Retinal pigment epithelial cell (primary cell): ENCODE measurements at regions not wholly inside any gene's neighbourhood (a gene's known extent, or its start where the extent isn't known, plus 50 kb on each side); places are given as distances from the start of the nearest gene placed in this dataset.

ENCODE experiments used
- DNase-seq: peaks from one replicate; pipeline ENCODE4 v3.0.0-alpha.2; 2010; ENCODE audit warnings: low read depth
- H3K4me3 ChIP-seq: 2 replicates; pipeline ENCODE4 v1.5.1; 2011; ENCODE audit warnings: mild to moderate bottlenecking, low read length, control low read depth, moderate library complexity
- CTCF ChIP-seq: conservative IDR thresholded peaks from 2 replicates; pipeline ENCODE4 v1.5.1; 2011; ENCODE audit warnings: low read depth, low read length, control low read depth, inconsistent platforms

- TF ChIP-seq CTCF = no peak
- DNase-seq = no peak
- no peak overlapping the region for H3K4me3 ChIP-seq
Measured at GRCh38 chr10:90583416-90583815, 274.4 kb downstream of the HTR7 start.

DNA sequence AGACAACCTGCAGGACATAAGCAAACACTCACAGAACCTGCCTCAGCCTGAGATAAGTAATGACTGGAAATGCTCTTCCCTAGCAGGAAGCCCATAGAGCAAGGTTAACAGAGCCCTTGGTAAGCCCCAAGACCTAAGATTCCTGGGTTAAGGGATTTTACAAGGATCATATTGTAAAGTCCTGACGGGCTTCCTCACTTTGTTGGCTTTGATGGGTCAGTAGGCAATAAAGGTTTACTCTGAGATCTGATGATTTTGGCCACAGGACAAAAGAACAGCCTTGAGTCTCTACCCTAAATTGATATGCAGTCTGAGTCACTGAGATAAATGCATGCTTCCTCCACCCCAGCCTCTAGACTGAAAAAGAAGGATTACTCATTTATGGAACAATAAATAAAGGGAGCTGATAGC, 270.8 kb downstream of the HTR7 start:
- DNase-seq = peak; percentile 45
- no peak for TF ChIP-seq CTCF

GRCh38 chr10:90587561-90587960, 270.3 kb downstream of the HTR7 start:
- no peak for DNase-seq
- H3K4me3 ChIP-seq = no peak overlapping the region
- no peak for TF ChIP-seq CTCF

More for the DNA sequence above, 270.8 kb downstream of the HTR7 start:
- H3K4me3 ChIP-seq = no peak overlapping the region

DNA sequence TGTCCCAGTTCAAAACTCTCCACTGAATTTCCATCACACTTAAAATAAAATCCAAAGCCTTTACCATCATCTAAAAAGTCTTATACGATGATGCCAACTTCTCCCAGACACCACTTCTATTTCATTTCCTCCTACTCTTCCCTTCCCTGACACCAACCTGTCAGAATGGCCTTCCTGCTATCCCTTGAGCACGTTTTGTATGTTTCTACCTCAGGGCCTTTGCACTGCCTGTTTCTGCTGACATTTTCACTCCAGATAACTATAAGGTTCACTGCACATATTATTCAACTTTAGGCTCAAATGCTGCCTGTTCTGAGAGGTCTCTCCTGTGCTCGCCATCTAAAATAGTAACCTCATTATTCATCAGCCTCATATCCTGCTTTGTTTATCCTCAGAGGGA, 269.6 kb downstream of the HTR7 start:
- TF ChIP-seq CTCF = no peak
- no peak overlapping the region for H3K4me3 ChIP-seq
- no peak for DNase-seq

GRCh38 chr10:90589825-90590224, 268.0 kb downstream of the HTR7 start:
- no peak for TF ChIP-seq CTCF
- no peak for DNase-seq
- H3K4me3 ChIP-seq = no peak overlapping the region

GRCh38 chr10:90591629-90592028, 266.2 kb downstream of the HTR7 start:
- no peak overlapping the region for H3K4me3 ChIP-seq
- DNase-seq = no peak
- TF ChIP-seq CTCF = no peak

GRCh38 chr10:90592638-90593302, 265.1 kb downstream of the HTR7 start:
- peak; percentile 93 for TF ChIP-seq CTCF
- peak; percentile 73 for DNase-seq
- H3K4me3 ChIP-seq = no peak overlapping the region
